Adipocyte (in vitro differentiated cells): ENCODE measurements at regions not wholly inside any gene's neighbourhood (a gene's known extent, or its start where the extent isn't known, plus 50 kb on each side); places are given as distances from the start of the nearest gene placed in this dataset.

ENCODE experiments used
- DNase-seq: peaks from one replicate; pipeline ENCODE4 v3.0.0-alpha.2; 2015; ENCODE audit warnings: low read depth
- H3K27me3 ChIP-seq: replicated peaks from 2 replicates; pipeline ENCODE4 v1.7.0; 2013; ENCODE audit warnings: mild to moderate bottlenecking, low read length, moderate library complexity; ENCODE audit not compliant: control insufficient read depth, insufficient read depth
- H3K36me3 ChIP-seq: 2 replicates; pipeline ENCODE4 v1.7.0; 2013; ENCODE audit warnings: low read length, mild to moderate bottlenecking, moderate library complexity; ENCODE audit not compliant: control insufficient read depth, insufficient read depth, severe bottlenecking
- H3K4me1 ChIP-seq: 2 replicates; pipeline ENCODE4 v1.7.0; 2013; ENCODE audit warnings: mild to moderate bottlenecking, low read length, moderate library complexity; ENCODE audit not compliant: control insufficient read depth, insufficient read depth
- H3K4me3 ChIP-seq: 2 replicates; pipeline ENCODE4 v1.7.0; 2013; ENCODE audit warnings: mild to moderate bottlenecking, low read length, moderate library complexity
- H3K9ac ChIP-seq: 2 replicates; pipeline ENCODE4 v1.7.0; 2013; ENCODE audit warnings: mild to moderate bottlenecking, low read length, moderate library complexity
- H3K9me3 ChIP-seq: 2 replicates; pipeline ENCODE4 v1.7.0; 2013; ENCODE audit warnings: mild to moderate bottlenecking, low read length, moderate library complexity; ENCODE audit not compliant: control insufficient read depth

DNA sequence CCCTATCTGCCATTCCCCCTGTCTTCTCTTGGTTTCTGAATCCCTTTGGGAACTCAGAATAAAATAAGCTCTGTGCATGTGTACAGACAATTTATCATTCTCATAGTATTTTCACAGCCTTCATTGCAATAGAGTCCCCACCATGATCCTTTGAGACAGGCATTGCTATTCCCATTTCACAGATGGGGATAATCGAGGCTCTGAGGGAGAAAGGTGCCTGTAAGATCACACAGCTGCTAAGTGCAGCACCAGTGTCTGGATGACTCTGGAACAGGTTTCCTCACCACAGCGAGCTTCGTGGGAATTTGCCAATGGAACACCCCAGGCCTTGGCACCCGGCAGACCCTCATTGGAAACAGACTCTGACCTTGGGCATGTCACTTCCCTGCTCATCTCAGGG is 293.6 kb downstream of the NSG2 start:
- Histone ChIP-seq H3K36me3 (no peaks in the 10 kb centered on the region), H3K27me3 (peaks cover 13% of the 10 kb centered on the region), H3K4me3 (no peak overlapping the region), H3K4me1 (peaks cover 15% of the 10 kb centered on the region), H3K9ac (no peak overlapping the region), H3K9me3 (no peaks in the 10 kb centered on the region)
- DNase-seq, result no peak

DNA sequence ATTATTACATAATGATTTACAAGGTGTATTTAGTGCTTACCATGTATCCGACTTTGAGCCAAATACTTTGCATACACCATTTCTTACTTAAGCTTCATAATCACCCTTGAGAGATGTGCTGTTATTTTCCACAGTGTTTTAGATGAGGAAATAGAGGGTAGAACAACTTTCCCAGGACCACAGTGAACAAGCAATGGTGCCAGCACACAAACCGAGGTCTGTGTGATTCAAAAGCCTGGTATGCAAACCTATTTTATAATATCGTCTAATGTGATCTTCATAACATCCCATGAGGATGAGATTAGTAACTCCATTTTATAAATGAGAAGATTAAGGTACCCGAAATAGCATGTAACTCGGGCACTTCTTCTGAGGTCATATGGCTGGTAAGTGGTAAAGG is 294.7 kb downstream of the NSG2 start:
- DNase-seq, result no peak
- H3K27me3 ChIP-seq, result peaks cover 17% of the 10 kb centered on the region
- no peak overlapping the region for H3K4me3 ChIP-seq
- H3K36me3 ChIP-seq, result no peaks in the 10 kb centered on the region
- no peak overlapping the region for H3K9ac ChIP-seq
- peaks cover 15% of the 10 kb centered on the region for H3K4me1 ChIP-seq
- no peaks in the 10 kb centered on the region for H3K9me3 ChIP-seq

- peaks cover 15% of the 10 kb centered on the region for H3K4me1 ChIP-seq
- H3K9me3 ChIP-seq, result no peaks in the 10 kb centered on the region
- H3K9ac ChIP-seq, result no peak overlapping the region
- H3K36me3 ChIP-seq, result no peaks in the 10 kb centered on the region
- no peak for DNase-seq
- H3K27me3 ChIP-seq, result peaks cover 8% of the 10 kb centered on the region
- H3K4me3 ChIP-seq, result no peak overlapping the region
Observed at GRCh38 chr5:174342696-174343095, 297.2 kb downstream of the NSG2 start.

DNA sequence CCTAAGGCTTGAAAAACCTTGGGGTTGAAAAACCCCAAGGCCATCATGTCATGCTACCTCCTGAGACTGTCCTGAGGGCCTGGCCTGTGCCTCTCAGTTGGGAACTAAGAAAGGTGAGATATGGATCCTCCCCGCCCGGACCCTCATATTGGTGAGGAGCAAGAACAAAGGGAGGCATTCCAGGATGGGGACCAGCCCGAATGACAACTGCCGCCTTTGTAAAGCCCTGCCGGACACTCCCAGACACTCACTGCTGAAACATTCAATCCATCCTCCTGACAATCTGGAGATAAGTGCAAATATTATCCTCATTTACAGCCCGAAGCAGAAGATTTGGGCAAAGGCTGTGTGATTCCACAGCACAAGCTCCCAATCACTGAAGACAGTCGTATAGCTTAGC is 298.3 kb downstream of the NSG2 start:
- H3K36me3 ChIP-seq, result no peaks in the 10 kb centered on the region
- no peak overlapping the region for H3K4me3 ChIP-seq
- H3K9ac ChIP-seq, result no peak overlapping the region
- H3K27me3 ChIP-seq, result peaks cover 8% of the 10 kb centered on the region
- DNase-seq, result no peak
- no peaks in the 10 kb centered on the region for H3K9me3 ChIP-seq
- peaks cover 11% of the 10 kb centered on the region for H3K4me1 ChIP-seq

DNA sequence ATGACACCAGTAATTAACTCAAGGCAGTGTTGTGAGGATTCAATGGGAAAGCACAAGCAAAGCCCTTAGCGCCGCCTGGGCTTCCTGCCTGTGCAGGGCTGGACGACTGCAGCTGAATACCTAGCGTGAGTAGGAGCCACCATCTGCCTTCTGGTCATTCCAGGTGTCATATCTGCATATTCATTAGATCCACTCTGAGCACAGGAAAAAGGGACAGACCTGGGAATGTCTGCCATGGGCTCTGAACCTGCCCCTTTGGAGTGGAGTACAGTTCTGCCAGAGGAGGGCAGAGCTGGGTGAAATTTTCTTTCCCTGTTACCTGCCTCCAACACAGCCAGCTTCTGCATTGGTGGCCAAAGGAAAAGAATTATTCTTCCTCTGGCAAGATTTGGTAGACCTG is 298.8 kb downstream of the NSG2 start:
- Histone ChIP-seq H3K9ac (no peak overlapping the region), H3K27me3 (peaks cover 8% of the 10 kb centered on the region), H3K36me3 (no peaks in the 10 kb centered on the region), H3K4me3 (no peak overlapping the region), H3K4me1 (peaks cover 11% of the 10 kb centered on the region), H3K9me3 (no peaks in the 10 kb centered on the region)
- DNase-seq, result no peak

GRCh38 chr5:174347183-174347582 is 301.7 kb downstream of the NSG2 start:
- Histone ChIP-seq H3K4me1 (no peaks in the 10 kb centered on the region), H3K27me3 (peaks cover 8% of the 10 kb centered on the region), H3K4me3 (no peak overlapping the region), H3K9me3 (no peaks in the 10 kb centered on the region), H3K9ac (no peak overlapping the region), H3K36me3 (no peaks in the 10 kb centered on the region)
- no peak for DNase-seq

- Histone ChIP-seq H3K27me3 (peaks cover 8% of the 10 kb centered on the region), H3K9ac (no peak overlapping the region), H3K4me3 (no peak overlapping the region), H3K4me1 (no peaks in the 10 kb centered on the region), H3K36me3 (no peaks in the 10 kb centered on the region), H3K9me3 (no peaks in the 10 kb centered on the region)
- peak; percentile 32 for DNase-seq
Observed at GRCh38 chr5:174348311-174348981, 302.9 kb downstream of the NSG2 start.

DNA sequence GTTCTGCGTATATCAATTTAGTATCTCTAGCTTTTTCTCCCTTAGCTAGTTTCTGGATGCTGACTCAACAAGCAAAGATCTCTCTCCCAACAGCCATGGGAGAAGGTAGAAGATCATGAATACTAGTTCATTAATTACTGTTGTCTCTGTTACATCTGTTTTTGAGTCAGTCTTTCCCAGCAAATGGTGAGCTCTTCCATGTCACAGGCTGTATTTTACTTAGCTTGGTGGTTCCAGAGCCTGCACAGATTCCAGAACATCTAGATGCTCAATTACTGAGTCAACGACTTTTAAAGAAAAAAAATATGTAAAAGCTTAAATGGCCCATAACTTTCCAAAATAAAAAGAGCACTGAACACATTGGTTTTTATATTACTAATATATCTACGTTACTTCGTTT is 307.2 kb downstream of the NSG2 start:
- Histone ChIP-seq H3K4me1 (peaks cover 17% of the 10 kb centered on the region), H3K4me3 (no peak overlapping the region), H3K9me3 (no peaks in the 10 kb centered on the region), H3K36me3 (no peaks in the 10 kb centered on the region), H3K9ac (no peak overlapping the region), H3K27me3 (no peaks in the 10 kb centered on the region)
- no peak for DNase-seq

GRCh38 chr5:174354571-174354970 is 309.1 kb downstream of the NSG2 start:
- Histone ChIP-seq H3K9ac (no peak overlapping the region), H3K4me1 (peaks cover 18% of the 10 kb centered on the region), H3K36me3 (no peaks in the 10 kb centered on the region), H3K27me3 (no peaks in the 10 kb centered on the region), H3K4me3 (peak overlapping the region; percentile 17), H3K9me3 (no peaks in the 10 kb centered on the region)
- no peak for DNase-seq

DNA sequence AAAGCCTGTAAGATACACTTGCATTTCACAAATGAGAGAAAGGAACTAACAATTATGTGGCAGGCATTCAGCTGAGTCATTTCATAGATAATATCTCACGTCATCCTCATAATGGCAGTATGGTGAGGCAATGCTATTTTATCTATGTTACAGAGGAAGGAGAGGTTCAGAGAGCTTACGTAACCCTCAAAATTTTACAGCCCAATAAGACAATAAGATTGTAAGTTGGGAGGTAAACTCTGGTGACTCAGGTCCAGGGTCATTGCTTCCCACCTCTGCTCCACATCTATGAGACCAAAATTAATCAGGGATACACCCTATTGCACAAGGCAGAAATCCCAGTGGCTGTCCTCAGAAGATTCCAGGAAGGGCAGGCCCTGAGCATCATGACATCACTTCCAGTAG is 309.7 kb downstream of the NSG2 start:
- Histone ChIP-seq H3K9ac (no peak overlapping the region), H3K27me3 (no peaks in the 10 kb centered on the region), H3K36me3 (no peaks in the 10 kb centered on the region), H3K4me3 (peak overlapping the region; percentile 17), H3K9me3 (no peaks in the 10 kb centered on the region), H3K4me1 (peaks cover 21% of the 10 kb centered on the region)
- DNase-seq, result peak; percentile 87

DNA sequence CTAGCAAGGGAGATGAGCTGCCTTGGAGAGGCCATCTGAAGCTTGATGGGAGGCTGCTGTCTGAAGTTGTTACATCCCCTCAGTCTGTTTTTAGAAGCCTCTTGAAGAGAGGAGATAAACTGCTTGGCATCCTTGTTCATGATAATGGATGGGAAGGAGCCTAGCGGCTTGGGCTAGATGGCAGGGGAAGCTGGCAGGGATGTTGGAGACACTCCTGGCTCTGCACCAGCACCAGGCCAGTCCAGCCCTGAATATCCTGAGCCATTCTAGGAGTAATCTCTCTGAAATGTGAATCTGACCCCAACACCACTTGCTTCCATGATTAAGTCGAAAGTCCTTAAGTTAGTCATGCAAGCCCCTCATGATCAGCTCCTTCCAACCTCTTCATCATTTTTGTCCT is 310.5 kb downstream of the NSG2 start:
- Histone ChIP-seq H3K4me3 (no peak overlapping the region), H3K9me3 (no peaks in the 10 kb centered on the region), H3K36me3 (no peaks in the 10 kb centered on the region), H3K27me3 (no peaks in the 10 kb centered on the region), H3K9ac (no peak overlapping the region), H3K4me1 (peaks cover 21% of the 10 kb centered on the region)
- no peak for DNase-seq

DNA sequence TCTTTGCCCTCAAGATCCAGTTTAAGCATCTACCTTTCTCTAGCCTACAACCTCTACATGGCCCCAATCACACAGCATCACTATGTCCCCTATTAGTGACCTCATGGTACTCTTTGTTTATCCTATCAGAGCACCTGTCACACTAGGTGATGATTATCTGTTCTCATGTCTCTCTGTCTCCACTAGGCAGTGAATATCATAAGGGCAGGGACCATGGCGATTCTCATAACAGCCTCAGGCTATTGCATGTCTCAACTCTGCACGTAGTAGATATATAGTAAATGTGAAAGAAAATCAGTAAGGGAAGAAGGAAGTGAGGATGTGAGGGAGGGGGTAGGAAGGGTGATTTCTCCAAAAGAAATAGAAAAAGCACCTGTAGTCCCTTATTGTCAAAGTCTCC is 311.0 kb downstream of the NSG2 start:
- Histone ChIP-seq H3K27me3 (no peaks in the 10 kb centered on the region), H3K9me3 (no peaks in the 10 kb centered on the region), H3K4me1 (peaks cover 21% of the 10 kb centered on the region), H3K9ac (no peak overlapping the region), H3K36me3 (no peaks in the 10 kb centered on the region), H3K4me3 (no peak overlapping the region)
- DNase-seq, result no peak
